Right lobe of liver (tissue), 6 donors: ENCODE measurements at regions not wholly inside any gene's neighbourhood (a gene's known extent, or its start where the extent isn't known, plus 50 kb on each side); places are given as distances from the start of the nearest gene placed in this dataset.

ENCODE experiments used
- ATAC-seq, 4 donors: fragments of 200-7000 bp; cut with Tn5 transposase; one replicate each; pipeline ENCODE4 v1.9.1; 2020; ENCODE audit warnings: mild to moderate bottlenecking in 4 of 4, moderate library complexity in 4 of 4
- DNase-seq, 3 donors: peaks; one replicate each; pipeline ENCODE4 v3.0.0-alpha.2; 2020
- H3K27ac ChIP-seq, 3 donors: fragments of 200-600 bp; one replicate each; pipeline ENCODE4 v1.8.0; 2022
- H3K27me3 ChIP-seq, 2 donors: fragments of 200-600 bp; one replicate each; pipeline ENCODE4 v1.8.0; 2022
- H3K36me3 ChIP-seq, 4 donors: fragments of 200-600 bp; sonication (generic) in 1 of 4; one replicate each; pipeline versions ENCODE4 v1.5.1 to v1.8.0; 2017 to 2022; ENCODE audit warnings: control low read depth in 1 of 4
- H3K4me1 ChIP-seq, 4 donors: fragments of 200-600 bp; sonication (generic) in 1 of 4; one replicate each; pipeline versions ENCODE4 v1.5.1 to v1.8.0; 2017 to 2022; ENCODE audit warnings: control low read depth in 1 of 4
- H3K4me3 ChIP-seq, 3 donors: fragments of 200-600 bp; one replicate each; pipeline ENCODE4 v1.8.0; 2022
- H3K9me3 ChIP-seq, 4 donors: fragments of 200-600 bp; sonication (generic) in 1 of 4; one replicate each; pipeline versions ENCODE4 v1.5.1 to v1.8.0; 2017 to 2022; ENCODE audit warnings: control low read depth in 1 of 4
- CTCF ChIP-seq, 4 donors: fragments of 200-600 bp in 3 of 4; fragments of 450-650 bp in 1 of 4; IDR thresholded peaks; one replicate each; pipeline versions ENCODE4 v1.5.1 to v1.8.0; 2016 to 2022; ENCODE audit warnings: antibody characterized with exemption in 4 of 4, mild to moderate bottlenecking in 2 of 4
- POLR2A ChIP-seq: fragments of 450-650 bp; IDR thresholded peaks from one replicate; pipeline ENCODE4 v1.6.1; 2017; ENCODE audit warnings: antibody characterized with exemption, mild to moderate bottlenecking
- WGBS: methylation state at CpG from one replicate; pipeline ENCODE4 v1.1.6; 2018; ENCODE audit warnings: low coverage, low lambda C conversion rate; ENCODE audit not compliant: insufficient coverage; ENCODE audit errors: missing lambda C conversion rate; 5-methylcytosine and 5-hydroxymethylcytosine counted together
- intact Hi-C, 2 donors: fragments of 100-400 bp; cut with DNase I; formaldehyde crosslinking; loops; one replicate each; pipeline versions ENCODE4 v1.11.2 to v1.14.1; 2022
- donor health status: DM: no; HTN: yes; CAD: no.
- donor health status: DM: no; HTN: no; CAD: no.
- donor health status: DM: no; HTN: no; CAD: no.
- donor health status: DM: no; HTN: yes; CAD: no.
- donor health status: DM: no; HTN: yes; CAD: no.

GRCh38 chr2:20533993-20534622 is 87.2 kb downstream of the RHOB start:
- DNase-seq (peak in 1 of 3 donors; percentile 31), ATAC-seq (no peak)
- 89% methylated on average over 5 of the region's 10 CpGs for WGBS
- no peak overlapping the region for H3K4me3 ChIP-seq
- no peaks in the 10 kb centered on the region for H3K36me3 ChIP-seq
- H3K27ac ChIP-seq, result peak overlapping the region in 1 of 3 donors; percentile 90
- H3K27me3 ChIP-seq, result no peaks in the 10 kb centered on the region
- TF ChIP-seq CTCF (IDR thresholded peaks at IDR 0.05), result no peak
- TF ChIP-seq POLR2A, result no peak
- no peaks in the 10 kb centered on the region for H3K9me3 ChIP-seq
- intact Hi-C loops, result loop anchor here in 1 of 2 donors (10.0 kb wide), 1 partner anchor 59 kb away; no protein-coding TSS in a partner anchor
- peaks cover 0 to 49% (median 22%) of the 10 kb centered on the region in 4 donors for H3K4me1 ChIP-seq

- H3K4me1 ChIP-seq, result peaks cover 0 to 60% (median 28%) of the 10 kb centered on the region in 4 donors
- peak in 2 of 3 donors; percentile 63 to 77 for DNase-seq
- 69% methylated on average over 16 of the region's 19 CpGs for WGBS
- H3K4me3 ChIP-seq, result no peak overlapping the region
- H3K9me3 ChIP-seq, result no peaks in the 10 kb centered on the region
- intact Hi-C loops, result loop anchor here in 1 of 2 donors (10.0 kb wide), 1 partner anchor 60 kb away; no protein-coding TSS in a partner anchor
- peak; percentile 6 to 25 (median 14) for ATAC-seq
- no peaks in the 10 kb centered on the region for H3K27me3 ChIP-seq
- TF ChIP-seq CTCF (IDR thresholded peaks at IDR 0.05) (no peak), POLR2A (no peak)
- no peaks in the 10 kb centered on the region for H3K36me3 ChIP-seq
- H3K27ac ChIP-seq, result peak overlapping the region; percentile 39 to 90 (median 87)
Observed at GRCh38 chr2:20534913-20535801, 88.3 kb downstream of the RHOB start.

GRCh38 chr2:20536619-20537422 is 89.9 kb downstream of the RHOB start:
- WGBS, result 31% methylated on average over 12 of the region's 15 CpGs
- Histone ChIP-seq H3K9me3 (no peaks in the 10 kb centered on the region), H3K36me3 (no peaks in the 10 kb centered on the region), H3K4me1 (peaks cover 0 to 72% (median 30%) of the 10 kb centered on the region in 4 donors), H3K4me3 (peak overlapping the region in 2 of 3 donors; percentile 5 to 20), H3K27me3 (no peaks in the 10 kb centered on the region), H3K27ac (peak overlapping the region; percentile 73 to 90 (median 87))
- intact Hi-C loops, result loop anchor here in 1 of 2 donors (10.0 kb wide), 1 partner anchor 62 kb away; no protein-coding TSS in a partner anchor
- ATAC-seq, result peak; percentile 14 to 45 (median 28)
- DNase-seq, result peak; percentile 70 to 91 (median 89)
- TF ChIP-seq POLR2A (no peak), CTCF (IDR thresholded peaks at IDR 0.05) (no peak)
